ENCODE measurements at regions not wholly inside any gene's neighbourhood (a gene's known extent, or its start where the extent isn't known, plus 50 kb on each side); places are given as distances from the start of the nearest gene placed in this dataset.

DNA sequence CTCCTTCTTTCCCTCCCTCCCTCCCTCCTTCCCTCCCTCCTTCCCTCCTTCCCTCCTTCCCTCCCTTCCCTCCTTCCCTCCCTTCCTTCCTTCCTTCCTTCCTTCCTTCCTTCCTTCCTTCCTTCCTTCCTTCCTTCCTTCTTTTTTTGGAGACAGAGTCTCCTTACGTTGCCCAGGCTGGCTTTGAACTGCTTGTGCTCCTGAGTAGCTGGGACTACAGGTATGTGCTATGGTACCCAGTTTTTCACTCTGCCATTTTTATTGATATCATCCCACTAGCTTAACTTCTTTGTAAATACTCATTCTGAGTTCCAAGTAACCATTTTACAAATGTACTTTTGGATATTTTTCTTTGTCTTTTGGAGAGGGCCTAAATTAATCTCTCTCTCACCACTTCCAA, 336.8 kb upstream of the DDI1 start:
- BruUV-seq (replicated peaks), result no TSS peak
- no peak for DNase-seq
- no peaks in the 10 kb centered on the region for H3K36me3 ChIP-seq (ENCODE audit: control insufficient read depth, insufficient read depth, low read length)
- ChIA-PET CTCF (no interaction called here), POLR2A (no interaction called here)
- no peaks in the 10 kb centered on the region for H3K4me1 Mint-ChIP-seq (ENCODE audit: low read depth, unreplicated experiment)
- no peak overlapping the region for H3K4me3 ChIP-seq (ENCODE audit: low read depth, low read length)
- no peak overlapping the region for H3K27ac Mint-ChIP-seq (ENCODE audit: unreplicated experiment)
- H3K4me3 Mint-ChIP-seq (ENCODE audit: unreplicated experiment), result no peak overlapping the region
- H3K9me3 ChIP-seq, result no peaks in the 10 kb centered on the region
- intact Hi-C loops (cut with micrococcal nuclease; ENCODE audit: unreplicated experiment), result no loop called here
- H3K27me3 Mint-ChIP-seq (ENCODE audit: insufficient read depth, unreplicated experiment), result no peaks in the 10 kb centered on the region
- H3K9me3 Mint-ChIP-seq (ENCODE audit: unreplicated experiment), result no peaks in the 10 kb centered on the region
- H3K27me3 ChIP-seq (replicated peaks; ENCODE audit: control insufficient read depth, insufficient read depth, low read length), result no peaks in the 10 kb centered on the region
- H3K4me1 ChIP-seq, result no peaks in the 10 kb centered on the region
- H3K36me3 Mint-ChIP-seq (ENCODE audit: insufficient read depth, unreplicated experiment), result no peaks in the 10 kb centered on the region
- TF ChIP-seq, protein P1, sequence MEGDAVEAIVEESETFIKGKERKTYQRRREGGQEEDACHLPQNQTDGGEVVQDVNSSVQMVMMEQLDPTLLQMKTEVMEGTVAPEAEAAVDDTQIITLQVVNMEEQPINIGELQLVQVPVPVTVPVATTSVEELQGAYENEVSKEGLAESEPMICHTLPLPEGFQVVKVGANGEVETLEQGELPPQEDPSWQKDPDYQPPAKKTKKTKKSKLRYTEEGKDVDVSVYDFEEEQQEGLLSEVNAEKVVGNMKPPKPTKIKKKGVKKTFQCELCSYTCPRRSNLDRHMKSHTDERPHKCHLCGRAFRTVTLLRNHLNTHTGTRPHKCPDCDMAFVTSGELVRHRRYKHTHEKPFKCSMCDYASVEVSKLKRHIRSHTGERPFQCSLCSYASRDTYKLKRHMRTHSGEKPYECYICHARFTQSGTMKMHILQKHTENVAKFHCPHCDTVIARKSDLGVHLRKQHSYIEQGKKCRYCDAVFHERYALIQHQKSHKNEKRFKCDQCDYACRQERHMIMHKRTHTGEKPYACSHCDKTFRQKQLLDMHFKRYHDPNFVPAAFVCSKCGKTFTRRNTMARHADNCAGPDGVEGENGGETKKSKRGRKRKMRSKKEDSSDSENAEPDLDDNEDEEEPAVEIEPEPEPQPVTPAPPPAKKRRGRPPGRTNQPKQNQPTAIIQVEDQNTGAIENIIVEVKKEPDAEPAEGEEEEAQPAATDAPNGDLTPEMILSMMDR (IDR thresholded peaks at IDR 0.05; ENCODE audit: insufficient read depth in 1 of 2, low read depth in 1 of 2, low read length in 1 of 2, severe bottlenecking in 1 of 2, unreplicated experiment in 1 of 2), result no peak

DNA sequence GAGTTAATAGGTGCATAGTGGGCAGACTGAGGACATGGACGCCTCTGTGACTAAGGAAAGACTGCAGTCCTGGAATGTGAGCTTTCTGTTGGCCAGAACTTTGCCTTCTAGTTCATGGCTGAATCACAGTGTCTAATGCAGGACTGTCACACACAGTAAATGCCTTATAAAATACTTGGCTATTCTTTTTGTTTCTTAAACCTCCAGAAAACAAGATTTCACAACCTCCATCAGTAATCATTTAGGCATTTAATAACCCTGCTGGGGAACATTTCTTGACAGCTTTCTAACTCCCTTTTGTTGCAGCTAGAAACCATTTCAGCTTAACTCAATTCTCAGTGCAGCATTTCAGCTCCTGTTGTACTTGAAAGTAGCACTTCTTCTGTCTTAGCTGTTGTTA, 335.8 kb upstream of the DDI1 start:
- DNase-seq, result no peak
- BruUV-seq (replicated peaks), result no TSS peak
- no peaks in the 10 kb centered on the region for H3K9me3 ChIP-seq
- ChIA-PET POLR2A (no interaction called here), CTCF (no interaction called here)
- no peak overlapping the region for H3K4me3 ChIP-seq (ENCODE audit: low read depth, low read length)
- no peaks in the 10 kb centered on the region for H3K27me3 ChIP-seq (replicated peaks; ENCODE audit: control insufficient read depth, insufficient read depth, low read length)
- H3K9me3 Mint-ChIP-seq (ENCODE audit: unreplicated experiment), result no peaks in the 10 kb centered on the region
- no peak overlapping the region for H3K4me3 Mint-ChIP-seq (ENCODE audit: unreplicated experiment)
- no peaks in the 10 kb centered on the region for H3K36me3 Mint-ChIP-seq (ENCODE audit: insufficient read depth, unreplicated experiment)
- no peaks in the 10 kb centered on the region for H3K27me3 Mint-ChIP-seq (ENCODE audit: insufficient read depth, unreplicated experiment)
- TF ChIP-seq, protein P1 (IDR thresholded peaks at IDR 0.05; ENCODE audit: insufficient read depth in 1 of 2, low read depth in 1 of 2, low read length in 1 of 2, severe bottlenecking in 1 of 2, unreplicated experiment in 1 of 2), result no peak
- H3K36me3 ChIP-seq (ENCODE audit: control insufficient read depth, insufficient read depth, low read length), result no peaks in the 10 kb centered on the region
- intact Hi-C loops (cut with micrococcal nuclease; ENCODE audit: unreplicated experiment), result no loop called here
- no peaks in the 10 kb centered on the region for H3K4me1 Mint-ChIP-seq (ENCODE audit: low read depth, unreplicated experiment)
- no peak overlapping the region for H3K27ac Mint-ChIP-seq (ENCODE audit: unreplicated experiment)
- H3K4me1 ChIP-seq, result no peaks in the 10 kb centered on the region

DNA sequence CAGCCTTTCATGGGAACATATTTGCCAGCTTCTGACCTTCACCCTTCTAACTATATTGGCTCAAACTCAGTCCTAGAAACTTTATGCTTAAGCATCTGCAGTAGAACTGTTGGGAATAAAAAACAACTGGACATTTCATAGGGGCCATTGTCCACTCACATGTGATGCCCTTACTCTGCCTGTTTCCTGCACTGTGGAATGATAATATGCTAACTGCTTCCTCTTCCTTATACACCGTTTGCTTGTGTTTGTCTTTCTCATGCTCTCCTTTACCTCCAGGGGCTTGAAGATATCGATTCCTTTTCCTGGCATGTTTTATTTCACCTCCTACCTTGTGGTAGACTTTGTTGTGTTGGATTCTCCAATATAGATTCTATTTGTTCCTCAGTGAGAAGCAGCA, 333.0 kb upstream of the DDI1 start:
- H3K27ac Mint-ChIP-seq (ENCODE audit: unreplicated experiment), result no peak overlapping the region
- H3K27me3 Mint-ChIP-seq (ENCODE audit: insufficient read depth, unreplicated experiment), result peaks cover under 1% of the 10 kb centered on the region
- ChIA-PET CTCF (no interaction called here), POLR2A (no interaction called here)
- TF ChIP-seq, protein P1 (IDR thresholded peaks at IDR 0.05; ENCODE audit: insufficient read depth in 1 of 2, low read depth in 1 of 2, low read length in 1 of 2, severe bottlenecking in 1 of 2, unreplicated experiment in 1 of 2), result no peak
- intact Hi-C loops (cut with micrococcal nuclease; ENCODE audit: unreplicated experiment), result no loop called here
- H3K4me1 Mint-ChIP-seq (ENCODE audit: low read depth, unreplicated experiment), result no peaks in the 10 kb centered on the region
- H3K9me3 Mint-ChIP-seq (ENCODE audit: unreplicated experiment), result no peaks in the 10 kb centered on the region
- no peaks in the 10 kb centered on the region for H3K4me1 ChIP-seq
- no peaks in the 10 kb centered on the region for H3K27me3 ChIP-seq (replicated peaks; ENCODE audit: control insufficient read depth, insufficient read depth, low read length)
- no peak overlapping the region for H3K4me3 ChIP-seq (ENCODE audit: low read depth, low read length)
- BruUV-seq (replicated peaks), result no TSS peak
- no peaks in the 10 kb centered on the region for H3K9me3 ChIP-seq
- no peaks in the 10 kb centered on the region for H3K36me3 ChIP-seq (ENCODE audit: control insufficient read depth, insufficient read depth, low read length)
- DNase-seq, result no peak
- no peaks in the 10 kb centered on the region for H3K36me3 Mint-ChIP-seq (ENCODE audit: insufficient read depth, unreplicated experiment)
- no peak overlapping the region for H3K4me3 Mint-ChIP-seq (ENCODE audit: unreplicated experiment)
